IMR-90 (cell line): ENCODE measurements at regions not wholly inside any gene's neighbourhood (a gene's known extent, or its start where the extent isn't known, plus 50 kb on each side); places are given as distances from the start of the nearest gene placed in this dataset.

Experiments
- ATAC-seq: fragments of 200-7000 bp; cut with Tn5 transposase; 2 replicates; pipeline ENCODE4 v1.9.1; 2020; ENCODE audit warnings: low read depth, mild to moderate bottlenecking, moderate library complexity
- BruUV-seq: library from RNA; stranded (reverse); fragments of 400-500 nt; replicated peaks from 2 replicates; lab custom pipeline; 2021; lab: Mats Ljungman, UMichigan
- CTCF ChIA-PET: fragments of 300-600 bp; formaldehyde crosslinking; extraction: SDS; loops from one replicate; lab custom pipeline; 2021; ENCODE audit warnings: antibody characterized with exemption; lab: Yijun Ruan, JAX
- POLR2A ChIA-PET: fragments of 300-600 bp; sonication (Branson Sonifier 250); formaldehyde crosslinking; loops from one replicate; lab custom pipeline; 2022; ENCODE audit warnings: antibody characterized with exemption; ENCODE audit not compliant: unreplicated experiment; lab: Charles Lee
- DNase-seq: peaks from one replicate; pipeline ENCODE4 v3.0.0; 2013
- H2AFZ ChIP-seq: replicated peaks from 2 replicates; pipeline ENCODE3; 2013; ENCODE audit warnings: low read length, mild to moderate bottlenecking; ENCODE audit not compliant: poor library complexity
- H2AK5ac ChIP-seq: 2 replicates; pipeline ENCODE4 v1.6.1; 2013; ENCODE audit warnings: low read depth, low read length, inconsistent platforms
- H2AK9ac ChIP-seq: replicated peaks from 2 replicates; pipeline ENCODE3; 2013; ENCODE audit warnings: mild to moderate bottlenecking, low read depth, low read length, moderate library complexity; ENCODE audit not compliant: poor library complexity
- H2BK120ac ChIP-seq: 2 replicates; pipeline ENCODE4 v1.6.1; 2013; ENCODE audit warnings: low read depth, low read length, inconsistent platforms
- H2BK15ac ChIP-seq: 3 replicates; pipeline ENCODE4 v1.6.1; 2013; ENCODE audit warnings: low read depth, low read length, inconsistent platforms
- H2BK20ac ChIP-seq: 2 replicates; pipeline ENCODE4 v1.6.1; 2013; ENCODE audit warnings: low read depth, mild to moderate bottlenecking, inconsistent platforms, low read length, moderate library complexity
- H2BK5ac ChIP-seq: 2 replicates; pipeline ENCODE4 v1.6.1; 2013; ENCODE audit warnings: mild to moderate bottlenecking, low read depth, low read length, inconsistent platforms; ENCODE audit not compliant: poor library complexity, severe bottlenecking
- H3K14ac ChIP-seq: replicated peaks from 2 replicates; pipeline ENCODE4 v1.6.1; 2013; ENCODE audit warnings: low read depth, low read length, inconsistent platforms
- H3K18ac ChIP-seq: 2 replicates; pipeline ENCODE4 v1.6.1; 2013; ENCODE audit warnings: low read depth, low read length, control low read depth
- H3K23ac ChIP-seq: 2 replicates; pipeline ENCODE4 v1.6.1; 2013; ENCODE audit warnings: low read depth, low read length, inconsistent platforms
- H3K27ac ChIP-seq: 2 replicates; pipeline ENCODE4 v1.5.1; 2013; ENCODE audit warnings: mild to moderate bottlenecking, control low read depth, low read length; ENCODE audit not compliant: insufficient read depth
- H3K27me3 ChIP-seq: 2 replicates; pipeline ENCODE4 v1.6.1; 2013; ENCODE audit warnings: low read length; ENCODE audit not compliant: control insufficient read depth, insufficient read depth
- H3K36me3 ChIP-seq: 2 replicates; pipeline ENCODE4 v1.6.1; 2013; ENCODE audit warnings: low read length, mixed read lengths; ENCODE audit not compliant: control insufficient read depth, insufficient read depth
- H3K4ac ChIP-seq: 2 replicates; pipeline ENCODE4 v1.6.1; 2013; ENCODE audit warnings: low read depth, low read length, inconsistent platforms
- H3K4me1 ChIP-seq: 2 replicates; pipeline ENCODE4 v1.6.1; 2013; ENCODE audit warnings: low read length, mixed read lengths; ENCODE audit not compliant: control insufficient read depth, insufficient read depth
- H3K4me2 ChIP-seq: 2 replicates; pipeline ENCODE4 v1.6.1; 2013; ENCODE audit warnings: low read depth, mild to moderate bottlenecking, control low read depth, low read length, moderate library complexity
- H3K4me3 ChIP-seq: 2 replicates; pipeline ENCODE4 v1.5.1; 2013; ENCODE audit warnings: low read depth, mild to moderate bottlenecking, control low read depth, low read length, moderate library complexity; ENCODE audit not compliant: insufficient read depth
- H3K56ac ChIP-seq: 2 replicates; pipeline ENCODE4 v1.6.1; 2013; ENCODE audit warnings: low read length, inconsistent platforms; ENCODE audit not compliant: insufficient read depth; ENCODE audit errors: extremely low read depth
- H3K79me1 ChIP-seq, 2 experiments: 2 replicates each; pipeline ENCODE4 v1.6.1; 2013; ENCODE audit warnings: low read length in 2 of 2, inconsistent platforms in 1 of 2, low read depth in 1 of 2
- H3K9ac ChIP-seq: 2 replicates; pipeline ENCODE4 v1.6.1; 2013; ENCODE audit warnings: low read depth, low read length, control low read depth
- H3K9me1 ChIP-seq: 2 replicates; pipeline ENCODE4 v1.6.1; 2013; ENCODE audit warnings: low read length, inconsistent platforms; ENCODE audit not compliant: insufficient read depth
- H3K9me3 ChIP-seq: 2 replicates; pipeline ENCODE4 v1.6.1; 2013; ENCODE audit warnings: low read length; ENCODE audit not compliant: control insufficient read depth, insufficient read depth
- H4K20me1 ChIP-seq: 2 replicates; pipeline ENCODE4 v1.6.1; 2013; ENCODE audit warnings: low read length, inconsistent platforms; ENCODE audit not compliant: insufficient read depth
- H4K5ac ChIP-seq: 2 replicates; pipeline ENCODE4 v1.6.1; 2013; ENCODE audit warnings: mild to moderate bottlenecking, low read depth, low read length, control low read depth
- H4K8ac ChIP-seq, 2 experiments: 2 replicates each; pipeline ENCODE4 v1.6.1; 2013; ENCODE audit warnings: low read depth in 2 of 2, low read length in 2 of 2, control low read depth in 1 of 2, inconsistent platforms in 1 of 2
- H4K91ac ChIP-seq: 2 replicates; pipeline ENCODE4 v1.6.1; 2013; ENCODE audit warnings: low read depth, low read length, inconsistent platforms; ENCODE audit not compliant: insufficient read depth
- BHLHE40 ChIP-seq: fragments of 150-350 bp; IDR thresholded peaks from 2 replicates; pipeline ENCODE4 v1.6.1; 2016; ENCODE audit warnings: mild to moderate bottlenecking, low read depth, low read length
- CEBPB ChIP-seq: IDR thresholded peaks from 2 replicates; pipeline ENCODE4 v1.6.1; 2012; ENCODE audit warnings: low read depth, low read length, improper control_type of control experiment
- CHD1 ChIP-seq: IDR thresholded peaks from 2 replicates; pipeline ENCODE4 v1.6.1; 2012; ENCODE audit warnings: low read depth, low read length, improper control_type of control experiment
- CTCF ChIP-seq: conservative IDR thresholded peaks from 2 replicates; pipeline ENCODE4 v1.5.1; 2012; ENCODE audit warnings: mild to moderate bottlenecking, low read depth, low read length, improper control_type of control experiment
- ELK1 ChIP-seq: fragments of 150-350 bp; IDR thresholded peaks from 2 replicates; pipeline ENCODE4 v1.6.1; 2016; ENCODE audit warnings: low read depth, mild to moderate bottlenecking, low read length, moderate library complexity, borderline replicate concordance
- FOS ChIP-seq: fragments of 150-350 bp; IDR thresholded peaks from 2 replicates; pipeline ENCODE4 v1.6.1; 2016; ENCODE audit warnings: low read depth, low read length
- MAFK ChIP-seq: IDR thresholded peaks from 2 replicates; pipeline ENCODE4 v1.6.1; 2012; ENCODE audit warnings: low read depth, low read length, improper control_type of control experiment
- MAZ ChIP-seq: IDR thresholded peaks from 2 replicates; pipeline ENCODE4 v1.6.1; 2012; ENCODE audit warnings: low read depth, mild to moderate bottlenecking, low read length, improper control_type of control experiment, moderate library complexity, borderline replicate concordance
- MXI1 ChIP-seq: IDR thresholded peaks from 2 replicates; pipeline ENCODE4 v1.6.1; 2012; ENCODE audit warnings: low read depth, mild to moderate bottlenecking, low read length, moderate library complexity, borderline replicate concordance
- NFE2L2 ChIP-seq: fragments of 150-350 bp; IDR thresholded peaks from 2 replicates; pipeline ENCODE4 v1.6.1; 2016; ENCODE audit warnings: low read depth, mild to moderate bottlenecking, low read length
- POLR2A ChIP-seq: IDR thresholded peaks from 2 replicates; pipeline ENCODE4 v1.6.1; 2012; ENCODE audit warnings: mild to moderate bottlenecking, low read depth, low read length
- RAD21 ChIP-seq: IDR thresholded peaks from 2 replicates; pipeline ENCODE4 v1.6.1; 2012; ENCODE audit warnings: low read length, improper control_type of control experiment
- RCOR1 ChIP-seq: IDR thresholded peaks from 2 replicates; pipeline ENCODE4 v1.6.1; 2012; ENCODE audit warnings: mild to moderate bottlenecking, low read length, improper control_type of control experiment; ENCODE audit not compliant: insufficient replicate concordance
- RFX5 ChIP-seq: IDR thresholded peaks from 2 replicates; pipeline ENCODE4 v1.8.0; 2012; ENCODE audit warnings: low read depth, mild to moderate bottlenecking, low read length, moderate library complexity
- SMC3 ChIP-seq: fragments of 150-350 bp; IDR thresholded peaks from 2 replicates; pipeline ENCODE4 v1.6.1; 2016; ENCODE audit warnings: low read depth, mild to moderate bottlenecking, antibody characterized with exemption, low read length, moderate library complexity
- USF2 ChIP-seq: fragments of 150-350 bp; IDR thresholded peaks from 2 replicates; pipeline ENCODE4 v1.6.1; 2017; ENCODE audit warnings: mild to moderate bottlenecking, antibody characterized with exemption, low read length, low read depth
- WGBS, 2 experiments: methylation state at CpG; one replicate each; pipeline versions ENCODE4 v1.1.5 to v1.1.7; 2013; ENCODE audit warnings: missing lambda C conversion rate in 2 of 2; ENCODE audit not compliant: insufficient read length in 1 of 2; ENCODE audit errors: extremely low coverage in 2 of 2; 5-methylcytosine and 5-hydroxymethylcytosine counted together
- dilution Hi-C: fragments of 300-500 bp; cut with HindIII; formaldehyde crosslinking; loops from one replicate; pipeline ENCODE4 v1.14.3; 2018; ENCODE audit warnings: low sequenced_read_pairs; ENCODE audit not compliant: unreplicated experiment
- in situ Hi-C: fragments of 300-500 bp; cut with MboI; formaldehyde crosslinking; loops from 3 replicates; pipeline ENCODE4 v1.14.3; 2019; ENCODE audit warnings: low sequenced_read_pairs, inconsistent platforms, mixed read lengths
- intact Hi-C: fragments of 100-400 bp; cut with micrococcal nuclease; formaldehyde crosslinking; loops from 2 replicates; pipeline ENCODE4 v1.10.0; 2022

GRCh38 chr6:231779-232178, 60.5 kb upstream of the DUSP22 start:
- BruUV-seq = no TSS peak
- no peaks in the 10 kb centered on the region for H3K36me3 ChIP-seq
- H3K4me3 ChIP-seq = no peak overlapping the region
- no peak overlapping the region for H3K23ac ChIP-seq
- no peak overlapping the region for H3K4me2 ChIP-seq
- CTCF ChIA-PET = no interaction called here
- no CpG with 5 or more reads among the region's 4 CpGs for WGBS, 2 experiments
- no peak overlapping the region for H3K4ac ChIP-seq
- no peaks in the 10 kb centered on the region for H3K9me3 ChIP-seq
- no peak overlapping the region for H2AFZ ChIP-seq
- no peak for DNase-seq
- no peak overlapping the region for H2BK120ac ChIP-seq
- POLR2A ChIA-PET = no interaction called here
- dilution Hi-C loops (no loop called here), in situ Hi-C loops (no loop called here), intact Hi-C loops (no loop called here)
- no peaks in the 10 kb centered on the region; the same call in 1 of the 2 replicates for H3K9me1 ChIP-seq
- no peak overlapping the region for H2BK20ac ChIP-seq
- no peak for ATAC-seq
- H3K79me1 ChIP-seq = no peaks in the 10 kb centered on the region
- peaks cover 2% of the 10 kb centered on the region; the same call in 1 of the 2 replicates for H3K4me1 ChIP-seq
- no peak overlapping the region for H2AK9ac ChIP-seq
- H2BK5ac ChIP-seq = no peak overlapping the region
- no peak overlapping the region for H3K18ac ChIP-seq
- no peak overlapping the region for H4K91ac ChIP-seq
- H3K14ac ChIP-seq = no peak overlapping the region
- H3K9ac ChIP-seq = no peak overlapping the region
- no peak overlapping the region for H3K27ac ChIP-seq
- no peak overlapping the region for H4K5ac ChIP-seq
- no peak overlapping the region for H2BK15ac ChIP-seq
- H2AK5ac ChIP-seq = no peak overlapping the region
- no peak overlapping the region for H4K8ac ChIP-seq
- peaks cover 2% of the 10 kb centered on the region; the same call in 1 of the 2 replicates for H3K27me3 ChIP-seq
- H4K20me1 ChIP-seq = no peaks in the 10 kb centered on the region
- no peak overlapping the region for H3K56ac ChIP-seq
- no peak for TF ChIP-seq SMC3
- TF ChIP-seq CTCF = no peak
- no peak for TF ChIP-seq CEBPB
- TF ChIP-seq BHLHE40 = no peak
- no peak for TF ChIP-seq USF2
- no peak for TF ChIP-seq FOS
- TF ChIP-seq RCOR1 = no peak
- TF ChIP-seq MAFK = no peak
- TF ChIP-seq POLR2A = no peak
- TF ChIP-seq RAD21 = no peak
- TF ChIP-seq MXI1 = no peak
- TF ChIP-seq ELK1 = no peak
- no peak for TF ChIP-seq MAZ
- no peak for TF ChIP-seq CHD1
- TF ChIP-seq RFX5 = no peak
- no peak for TF ChIP-seq NFE2L2
